M059J (cell line): ENCODE measurements at regions not wholly inside any gene's neighbourhood (a gene's known extent, or its start where the extent isn't known, plus 50 kb on each side); places are given as distances from the start of the nearest gene placed in this dataset.
"Not testable (repeated sequence)": the region's sequence is repeated elsewhere in the genome, so short reads cannot be mapped to it uniquely, and the experiment has no call there.

ENCODE experiments used
- DNase-seq: peaks from one replicate; pipeline ENCODE4 v3.0.0-alpha.2; 2012; ENCODE audit warnings: low read depth

GRCh38 chr4:82301390-82301789 is 72.4 kb downstream of the HNRNPD start:
- not testable (repeated sequence) for DNase-seq

GRCh38 chr4:82293304-82293703 is 80.5 kb downstream of the HNRNPD start:
- peak; percentile 20 for DNase-seq

GRCh38 chr4:82287720-82288119 is 86.1 kb downstream of the HNRNPD start:
- DNase-seq = peak; percentile 3

- DNase-seq = peak; percentile 98
These were observed 88.7 kb downstream of the HNRNPD start for GRCh38 chr4:82284858-82285805.

GRCh38 chr4:82284475-82284857 is 89.3 kb downstream of the HNRNPD start:
- no peak for DNase-seq

GRCh38 chr4:82282875-82283274 is 90.9 kb downstream of the HNRNPD start:
- DNase-seq = no peak

GRCh38 chr4:82279550-82279949 is 94.2 kb downstream of the HNRNPD start:
- DNase-seq = not testable (repeated sequence)

GRCh38 chr4:82276332-82276640 is 97.5 kb downstream of the HNRNPD start:
- DNase-seq = no peak

GRCh38 chr4:82275431-82276331 is 98.1 kb downstream of the HNRNPD start:
- no peak for DNase-seq

- not testable (repeated sequence) for DNase-seq
These were observed 99.1 kb downstream of the HNRNPD start for GRCh38 chr4:82274700-82275099.

GRCh38 chr4:82272523-82272922 is 101.3 kb downstream of the HNRNPD start:
- not testable (repeated sequence) for DNase-seq

- not testable (repeated sequence) for DNase-seq
These were observed 101.8 kb downstream of the HNRNPD start for GRCh38 chr4:82271915-82272480.

- no peak for DNase-seq
These were observed 105.0 kb downstream of the HNRNPD start for GRCh38 chr4:82268826-82269193.

GRCh38 chr4:82268050-82268825 is 105.6 kb downstream of the HNRNPD start:
- peak; percentile 39 for DNase-seq

GRCh38 chr4:82267506-82267905 is 106.3 kb downstream of the HNRNPD start:
- DNase-seq = no peak

- DNase-seq = no peak
These were observed 107.4 kb downstream of the HNRNPD start for GRCh38 chr4:82266345-82266744.

- no peak for DNase-seq
These were observed 112.7 kb downstream of the HNRNPD start for GRCh38 chr4:82261084-82261483.

GRCh38 chr4:82260632-82261031 is 113.2 kb downstream of the HNRNPD start:
- DNase-seq = no peak

- DNase-seq = no peak
These were observed 117.1 kb downstream of the HNRNPD start for GRCh38 chr4:82256718-82257117.

GRCh38 chr4:82255657-82256056 is 118.1 kb downstream of the HNRNPD start:
- no peak for DNase-seq

GRCh38 chr4:82248903-82249632 is 124.7 kb downstream of the HNRNPD start:
- DNase-seq = no peak
